ENCODE measurements at regions not wholly inside any gene's neighbourhood (a gene's known extent, or its start where the extent isn't known, plus 50 kb on each side); places are given as distances from the start of the nearest gene placed in this dataset.
"Not testable (repeated sequence)": the region's sequence is repeated elsewhere in the genome, so short reads cannot be mapped to it uniquely, and the experiment has no call there.

- DNase-seq: no peak
Observed at GRCh38 chr5:27479859-27480258, 441.5 kb upstream of the CDH9 start.

DNA sequence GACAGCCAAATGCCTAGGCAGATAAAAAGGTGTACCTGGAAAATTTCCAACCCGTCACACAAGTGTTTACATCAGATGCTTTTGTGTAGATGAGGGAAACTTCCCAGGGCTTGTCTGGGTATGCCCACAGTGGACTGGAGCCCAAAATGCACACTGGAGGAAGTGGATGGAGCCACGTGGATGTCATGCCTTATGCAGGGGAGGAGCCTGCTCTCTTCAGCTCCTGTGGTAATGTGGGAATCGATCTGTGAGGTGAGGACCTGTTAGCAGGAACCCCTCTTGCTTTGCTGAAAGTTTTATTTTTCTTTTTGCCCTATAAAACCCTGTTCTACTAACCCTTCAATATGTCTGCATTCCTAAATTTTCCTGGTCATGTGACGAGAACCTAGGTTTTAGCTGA is 439.2 kb upstream of the CDH9 start:
- DNase-seq: no peak

GRCh38 chr5:27476356-27476988 is 438.1 kb upstream of the CDH9 start:
- no peak for DNase-seq

DNA sequence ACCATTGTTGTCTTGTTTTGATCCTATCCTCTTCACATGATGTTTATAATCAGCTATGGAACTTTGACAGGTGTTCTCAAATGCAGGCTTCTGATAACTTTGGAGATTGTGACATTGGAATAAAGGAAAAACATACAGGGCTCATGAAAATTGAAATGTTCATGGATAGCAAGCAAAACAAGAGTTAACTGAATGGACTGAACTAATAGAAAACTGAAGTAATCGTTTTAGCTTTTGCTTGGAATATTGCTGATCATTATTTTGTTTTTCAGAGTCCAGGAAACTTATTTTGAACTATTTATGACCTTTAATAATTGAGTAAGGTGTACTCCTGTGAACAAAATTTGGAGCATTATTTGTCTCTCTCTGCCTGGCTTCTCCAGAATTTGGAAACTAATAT is 436.7 kb upstream of the CDH9 start:
- DNase-seq: no peak

DNA sequence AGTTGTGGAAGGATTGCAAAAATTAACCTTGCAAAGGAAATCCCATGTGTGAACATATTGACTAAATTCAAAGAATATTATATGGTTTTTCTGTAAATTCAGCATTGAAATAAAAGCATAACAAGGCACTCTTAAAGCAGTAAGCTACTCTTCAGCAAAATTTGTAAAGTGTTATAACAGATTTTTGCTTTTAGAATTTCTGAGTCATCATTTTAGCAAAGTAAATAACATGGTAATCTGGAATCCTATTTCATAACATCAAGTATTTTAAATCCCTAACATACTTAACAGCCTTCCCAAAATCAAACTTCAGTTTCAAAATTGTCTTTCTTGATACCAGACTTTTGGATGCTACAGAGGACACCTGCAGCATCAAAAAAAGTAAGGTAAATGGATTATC is 436.0 kb upstream of the CDH9 start:
- no peak for DNase-seq

GRCh38 chr5:27474047-27474309 is 435.6 kb upstream of the CDH9 start:
- no peak for DNase-seq

GRCh38 chr5:27473307-27474046 is 435.1 kb upstream of the CDH9 start:
- DNase-seq: no peak

DNA sequence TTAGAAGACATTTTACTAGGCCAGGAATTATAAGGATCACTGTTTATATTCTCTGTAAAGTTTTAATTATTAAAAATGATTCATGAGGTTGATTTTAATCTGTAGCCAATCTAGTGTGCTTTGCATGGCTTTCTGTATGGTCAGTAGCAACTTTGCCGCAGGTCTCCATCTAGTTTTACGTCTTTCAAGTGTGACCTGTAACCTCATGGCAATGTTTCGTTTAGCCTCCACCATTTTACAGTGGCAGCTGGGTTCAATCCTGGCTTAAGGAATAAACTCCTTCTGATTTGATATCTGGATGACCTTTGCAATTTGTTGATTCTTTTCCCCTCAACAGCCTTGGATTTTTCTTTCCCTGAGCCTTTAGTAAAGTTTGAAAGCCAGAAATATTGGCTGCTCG is 434.5 kb upstream of the CDH9 start:
- DNase-seq: peak; percentile 78

DNA sequence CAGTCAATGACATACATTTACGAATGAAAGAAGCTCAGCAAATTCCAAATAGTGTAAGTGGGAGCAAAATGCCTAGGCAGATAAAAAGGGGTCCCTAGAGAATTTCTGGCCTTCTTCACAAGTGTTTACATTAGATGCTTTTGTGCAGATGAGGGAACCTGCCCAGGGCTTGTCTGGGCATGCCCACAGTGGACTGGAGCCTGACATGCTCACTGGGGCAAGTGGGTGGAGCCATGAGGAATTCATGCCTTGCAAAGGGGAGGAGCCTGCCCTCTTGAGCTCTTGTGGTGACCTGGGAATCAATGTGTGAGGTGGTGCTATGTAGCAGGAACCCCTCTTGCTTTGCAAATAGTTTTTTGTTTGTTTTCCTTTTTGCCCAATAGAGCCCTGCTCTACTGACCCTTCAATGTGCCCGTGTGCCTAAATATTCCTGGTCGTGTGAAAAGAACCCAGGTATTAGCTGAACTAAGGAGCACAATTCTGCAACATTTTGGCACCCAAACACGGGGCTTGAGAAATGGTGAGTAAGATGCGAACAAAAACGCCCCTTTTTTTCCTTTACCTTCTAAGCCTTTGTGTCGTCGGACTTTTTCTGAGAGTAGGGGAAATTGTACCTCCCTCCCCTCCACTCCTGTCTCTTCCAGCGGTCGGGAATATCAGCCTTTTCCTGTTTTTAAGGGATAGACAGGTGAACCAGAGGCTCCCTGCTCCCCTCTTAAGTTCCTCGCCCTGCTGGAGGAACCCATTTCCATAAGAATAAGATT is 433.8 kb upstream of the CDH9 start:
- DNase-seq: no peak

- DNase-seq: no peak
Observed at GRCh38 chr5:27466959-27467358, 428.6 kb upstream of the CDH9 start.

GRCh38 chr5:27465140-27465539 is 426.8 kb upstream of the CDH9 start:
- no peak for DNase-seq

GRCh38 chr5:27463446-27464149 is 425.2 kb upstream of the CDH9 start:
- no peak for DNase-seq

- DNase-seq: no peak
Observed at GRCh38 chr5:27462936-27463335, 424.6 kb upstream of the CDH9 start.

DNA sequence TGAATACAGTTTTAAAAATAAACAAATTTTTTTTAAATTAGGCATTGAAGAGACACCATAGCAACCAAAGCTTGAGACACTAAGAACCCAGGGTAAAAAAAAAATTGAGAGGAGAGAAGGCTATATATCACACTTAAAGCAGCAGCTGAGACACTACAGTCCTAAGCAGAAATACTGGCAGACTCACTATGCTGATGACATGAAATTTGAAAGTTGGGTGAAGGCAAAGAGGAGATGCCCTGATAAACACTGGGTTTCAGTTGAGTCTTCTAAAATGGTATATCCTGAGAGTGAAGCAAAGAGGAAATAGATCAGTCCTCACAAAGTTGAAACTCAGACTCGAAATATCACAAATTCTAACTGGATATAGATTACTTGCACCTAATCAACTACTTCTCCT is 419.9 kb upstream of the CDH9 start:
- DNase-seq: no peak

DNA sequence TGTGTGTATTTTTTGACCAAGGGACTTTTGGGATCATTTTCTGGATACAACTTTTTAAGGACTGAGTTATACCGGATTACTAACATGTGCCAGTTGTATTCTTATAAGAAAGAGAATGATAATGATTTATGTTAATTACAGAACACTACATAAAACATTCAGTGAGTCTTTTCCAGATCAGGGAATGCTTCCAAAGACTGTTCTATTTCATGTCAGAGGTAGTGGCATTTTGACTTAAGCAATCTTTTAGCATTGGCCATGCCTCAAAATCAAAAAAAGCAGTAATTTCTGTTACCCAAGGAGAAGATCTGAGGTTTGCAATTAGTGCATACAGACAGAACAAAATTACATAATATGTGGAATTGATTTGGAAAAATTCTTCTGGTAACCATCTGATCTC is 413.0 kb upstream of the CDH9 start:
- no peak for DNase-seq

DNA sequence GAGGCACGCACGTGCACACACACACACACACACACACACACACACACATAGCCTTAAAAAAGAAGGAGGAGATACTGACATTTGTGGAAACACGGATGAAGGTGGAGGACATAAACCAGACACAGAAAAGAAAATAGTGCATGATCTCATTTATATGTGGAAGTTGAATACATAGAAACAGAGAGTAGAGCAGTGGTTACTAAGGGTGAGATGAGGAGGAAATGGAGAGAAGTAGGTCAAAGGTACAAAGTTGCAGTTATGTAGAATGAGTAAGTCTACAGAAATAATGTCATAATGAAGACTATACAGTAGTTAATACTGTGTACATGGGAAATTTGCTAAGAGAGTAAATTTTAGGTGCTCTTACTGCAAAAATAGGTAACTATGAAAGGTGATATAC is 412.2 kb upstream of the CDH9 start:
- DNase-seq: no peak

DNA sequence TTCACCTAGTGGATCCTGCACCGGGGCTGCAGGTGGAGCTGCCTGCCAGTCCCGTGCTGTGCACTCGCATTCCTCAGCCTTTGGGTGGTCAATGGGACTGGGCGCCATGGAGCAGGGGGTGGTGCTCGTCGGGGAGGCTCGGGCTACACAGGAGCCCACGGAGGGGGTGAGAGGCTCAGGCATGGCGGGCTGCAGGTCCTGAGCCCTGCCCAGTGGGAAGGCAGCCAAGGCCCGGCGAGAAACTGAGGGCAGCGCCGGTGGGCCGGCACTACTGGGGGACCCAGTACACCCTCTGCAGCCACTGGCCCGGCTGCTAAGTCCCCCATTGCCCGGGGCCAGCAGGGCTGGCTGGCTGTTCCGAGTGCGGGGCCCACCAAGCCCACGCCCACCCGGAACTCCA is 401.0 kb upstream of the CDH9 start:
- not testable (repeated sequence) for DNase-seq

DNA sequence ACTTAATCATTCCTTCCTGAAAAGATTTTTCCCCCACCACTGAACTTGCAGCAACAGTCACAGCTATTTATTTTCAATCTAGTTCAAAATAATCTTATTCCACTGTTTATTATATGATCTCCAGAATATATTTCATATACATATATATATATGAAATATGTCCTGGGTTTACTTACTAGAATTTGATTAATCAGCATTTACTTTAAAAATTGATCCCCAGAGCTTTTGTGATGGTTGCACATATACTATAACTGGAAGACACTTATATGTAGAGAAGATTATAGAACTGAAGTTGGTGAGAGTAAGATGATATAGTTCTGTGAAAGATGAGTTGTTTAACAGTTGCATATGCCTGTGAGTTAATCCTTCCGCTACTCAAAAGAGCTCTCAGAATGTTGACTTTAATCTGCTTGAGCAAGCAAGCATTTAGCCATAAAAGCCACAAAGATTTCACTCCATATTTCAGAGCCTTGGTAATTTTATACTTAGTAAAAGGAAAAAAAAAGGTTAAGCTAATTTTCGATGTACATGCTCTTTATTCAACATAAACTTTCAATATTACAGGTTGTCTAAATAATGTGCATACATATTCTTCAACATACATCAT is 399.3 kb upstream of the CDH9 start:
- DNase-seq: peak; percentile 16

- no peak for DNase-seq
Observed at GRCh38 chr5:27434335-27434734, 395.9 kb upstream of the CDH9 start.

DNA sequence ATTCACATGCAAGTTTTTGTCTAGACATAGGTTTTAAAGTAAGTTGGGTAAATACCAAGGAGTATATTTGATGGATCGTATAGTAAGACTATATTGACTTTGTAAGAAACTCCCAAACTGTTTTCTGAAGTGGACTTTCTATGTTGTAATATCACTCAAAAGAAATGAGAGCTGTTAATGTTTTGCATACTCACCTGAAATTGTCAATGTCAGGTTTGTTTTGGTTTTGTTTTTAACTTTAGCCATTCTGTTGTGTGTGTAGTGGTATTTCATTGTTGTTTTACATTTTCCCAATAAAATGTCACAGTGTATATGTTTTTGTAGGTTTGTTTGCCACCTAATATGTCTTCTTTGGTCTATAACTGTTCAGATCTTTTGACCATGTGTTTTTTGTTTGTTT is 375.7 kb upstream of the CDH9 start:
- no peak for DNase-seq

GRCh38 chr5:27412384-27412783 is 374.0 kb upstream of the CDH9 start:
- no peak for DNase-seq

DNA sequence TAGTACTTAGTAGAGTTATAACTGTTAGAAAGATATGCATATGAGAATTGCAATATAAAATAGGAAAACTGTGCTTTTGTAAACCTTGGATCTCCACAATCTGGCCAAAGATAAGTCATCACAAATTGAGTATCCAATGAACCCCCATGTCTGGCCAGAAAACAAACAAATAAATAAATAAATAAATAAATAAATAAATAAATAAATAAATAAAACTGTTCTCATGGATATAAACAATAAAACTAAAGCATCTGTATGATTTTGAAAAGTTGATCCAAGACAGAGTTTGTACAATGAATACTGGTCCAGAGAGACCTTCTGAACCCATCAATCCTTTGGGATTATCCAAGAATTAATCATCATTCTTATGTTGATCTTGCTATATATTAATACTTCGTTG is 367.6 kb upstream of the CDH9 start:
- DNase-seq: no peak
